ENCODE measurements at regions not wholly inside any gene's neighbourhood (a gene's known extent, or its start where the extent isn't known, plus 50 kb on each side); places are given as distances from the start of the nearest gene placed in this dataset.

DNA sequence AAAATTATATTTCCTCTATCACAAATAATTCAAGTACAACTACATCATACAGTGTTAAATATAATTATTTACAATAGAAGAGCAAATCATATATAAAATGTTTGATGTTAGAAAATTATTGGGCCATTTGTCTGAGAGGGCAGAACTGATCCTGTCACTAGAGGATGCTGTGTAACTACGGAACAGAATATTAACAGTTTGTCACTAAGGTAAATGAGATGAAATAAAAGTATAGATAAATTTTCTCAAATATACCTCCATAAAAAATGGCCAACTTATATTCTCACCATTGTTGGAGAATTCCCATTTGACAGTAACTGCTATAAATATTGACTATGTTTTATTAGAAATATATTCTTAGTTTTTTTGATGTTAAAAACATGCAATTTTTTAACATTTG lies 1067.4 kb upstream of the DDX18 start:
- in situ Hi-C loops (cut with MboI; ENCODE audit: low sequenced_read_pairs, unreplicated experiment), result no loop called here
- TF ChIP-seq, protein P1, sequence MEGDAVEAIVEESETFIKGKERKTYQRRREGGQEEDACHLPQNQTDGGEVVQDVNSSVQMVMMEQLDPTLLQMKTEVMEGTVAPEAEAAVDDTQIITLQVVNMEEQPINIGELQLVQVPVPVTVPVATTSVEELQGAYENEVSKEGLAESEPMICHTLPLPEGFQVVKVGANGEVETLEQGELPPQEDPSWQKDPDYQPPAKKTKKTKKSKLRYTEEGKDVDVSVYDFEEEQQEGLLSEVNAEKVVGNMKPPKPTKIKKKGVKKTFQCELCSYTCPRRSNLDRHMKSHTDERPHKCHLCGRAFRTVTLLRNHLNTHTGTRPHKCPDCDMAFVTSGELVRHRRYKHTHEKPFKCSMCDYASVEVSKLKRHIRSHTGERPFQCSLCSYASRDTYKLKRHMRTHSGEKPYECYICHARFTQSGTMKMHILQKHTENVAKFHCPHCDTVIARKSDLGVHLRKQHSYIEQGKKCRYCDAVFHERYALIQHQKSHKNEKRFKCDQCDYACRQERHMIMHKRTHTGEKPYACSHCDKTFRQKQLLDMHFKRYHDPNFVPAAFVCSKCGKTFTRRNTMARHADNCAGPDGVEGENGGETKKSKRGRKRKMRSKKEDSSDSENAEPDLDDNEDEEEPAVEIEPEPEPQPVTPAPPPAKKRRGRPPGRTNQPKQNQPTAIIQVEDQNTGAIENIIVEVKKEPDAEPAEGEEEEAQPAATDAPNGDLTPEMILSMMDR (IDR thresholded peaks at IDR 0.05; ENCODE audit: borderline replicate concordance, control extremely low read depth, extremely low read depth, insufficient read depth, missing control alignments), result no peak
- DNase-seq (ENCODE audit: low spot score), result no peak

DNA sequence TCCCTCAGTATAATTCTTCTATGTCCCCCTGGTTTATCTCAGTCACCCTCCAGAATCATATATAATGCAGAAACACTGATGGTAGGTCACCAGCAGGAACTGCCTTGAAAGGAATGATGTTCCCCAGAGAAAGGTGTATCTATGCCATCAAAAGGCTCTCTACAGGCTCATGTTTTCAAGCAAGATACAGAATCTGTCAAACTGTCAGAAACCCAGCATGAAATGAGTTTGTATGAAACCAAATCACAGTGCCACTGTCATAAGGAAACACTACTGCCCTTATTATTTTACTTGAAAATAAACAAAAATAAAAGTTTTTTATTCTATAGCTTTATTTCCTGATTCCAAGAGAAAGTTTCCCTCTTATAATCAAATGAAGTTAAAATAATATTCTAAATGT lies 1064.5 kb upstream of the DDX18 start:
- in situ Hi-C loops (cut with MboI; ENCODE audit: low sequenced_read_pairs, unreplicated experiment), result no loop called here
- no peak for DNase-seq (ENCODE audit: low spot score)
- TF ChIP-seq, protein P1 (IDR thresholded peaks at IDR 0.05; ENCODE audit: borderline replicate concordance, control extremely low read depth, extremely low read depth, insufficient read depth, missing control alignments), result no peak

- TF ChIP-seq, protein P1 (IDR thresholded peaks at IDR 0.05; ENCODE audit: borderline replicate concordance, control extremely low read depth, extremely low read depth, insufficient read depth, missing control alignments), result no peak
- DNase-seq (ENCODE audit: low spot score), result no peak
- in situ Hi-C loops (cut with MboI; ENCODE audit: low sequenced_read_pairs, unreplicated experiment), result no loop called here
Observed at GRCh38 chr2:116754381-116755101, 1060.0 kb upstream of the DDX18 start.

GRCh38 chr2:116761864-116762263 lies 1052.6 kb upstream of the DDX18 start:
- in situ Hi-C loops (cut with MboI; ENCODE audit: low sequenced_read_pairs, unreplicated experiment), result no loop called here
- TF ChIP-seq, protein P1 (IDR thresholded peaks at IDR 0.05; ENCODE audit: borderline replicate concordance, control extremely low read depth, extremely low read depth, insufficient read depth, missing control alignments), result no peak
- no peak for DNase-seq (ENCODE audit: low spot score)

DNA sequence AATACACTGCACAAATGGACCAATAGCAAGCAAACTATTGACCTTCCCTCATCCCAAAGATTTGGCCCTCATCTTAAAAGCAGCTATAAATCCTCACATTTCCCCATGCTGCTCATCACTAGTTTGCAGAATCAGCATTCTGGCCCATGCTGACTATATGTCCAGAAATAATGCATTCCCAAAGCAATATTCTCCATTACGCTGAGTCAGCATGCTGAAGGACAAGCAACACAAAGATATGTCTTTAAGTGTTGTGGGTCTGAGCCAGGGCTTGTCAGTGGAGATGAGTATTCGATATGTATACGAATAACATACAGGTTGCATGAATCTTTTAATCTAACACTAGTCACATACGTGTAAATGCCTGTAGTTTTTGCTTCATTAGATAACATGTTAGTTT lies 1045.0 kb upstream of the DDX18 start:
- DNase-seq (ENCODE audit: low spot score), result no peak
- in situ Hi-C loops (cut with MboI; ENCODE audit: low sequenced_read_pairs, unreplicated experiment), result no loop called here
- TF ChIP-seq, protein P1 (IDR thresholded peaks at IDR 0.05; ENCODE audit: borderline replicate concordance, control extremely low read depth, extremely low read depth, insufficient read depth, missing control alignments), result no peak

DNA sequence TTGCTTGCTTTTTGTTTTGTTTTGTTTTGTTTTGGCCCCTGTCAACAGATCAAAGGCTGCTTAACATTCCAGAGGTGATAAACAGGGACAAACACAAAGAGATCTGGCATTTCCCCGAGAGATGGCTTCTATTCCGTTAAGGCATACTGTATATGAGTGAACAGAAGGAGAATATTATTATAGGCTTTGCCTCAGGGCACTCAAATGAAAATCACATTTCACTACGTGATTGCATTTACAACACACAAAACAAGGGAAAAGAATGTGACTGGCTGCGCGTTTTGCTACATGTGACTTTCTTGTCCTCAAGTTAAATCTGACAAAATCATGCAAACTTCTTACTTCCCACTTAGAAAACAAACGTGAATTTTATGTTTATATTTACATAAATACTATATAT lies 1037.9 kb upstream of the DDX18 start:
- no peak for DNase-seq (ENCODE audit: low spot score)
- TF ChIP-seq, protein P1 (IDR thresholded peaks at IDR 0.05; ENCODE audit: borderline replicate concordance, control extremely low read depth, extremely low read depth, insufficient read depth, missing control alignments), result no peak
- in situ Hi-C loops (cut with MboI; ENCODE audit: low sequenced_read_pairs, unreplicated experiment), result no loop called here

All from GM13976 (cell line).